DND-41 (cell line): ENCODE measurements at regions not wholly inside any gene's neighbourhood (a gene's known extent, or its start where the extent isn't known, plus 50 kb on each side); places are given as distances from the start of the nearest gene placed in this dataset.

Source experiments
- ATAC-seq: fragments of 200-7000 bp; cut with Tn5 transposase; 3 replicates; pipeline ENCODE4 v1.9.1; 2021; ENCODE audit warnings: low read depth; ENCODE audit not compliant: insufficient read depth
- DNase-seq: peaks from one replicate; pipeline ENCODE4 v3.0.0-alpha.2; 2020
- H2AFZ ChIP-seq: 2 replicates; pipeline ENCODE4 v1.6.0; 2012; ENCODE audit warnings: low read depth, low read length
- H3K27ac ChIP-seq: 2 replicates; pipeline ENCODE4 v1.5.1; 2012; ENCODE audit warnings: low read length, inconsistent platforms
- H3K27me3 ChIP-seq: fragments of 200-600 bp; sonication (generic); 2 replicates; pipeline ENCODE4 v1.6.0; 2012; ENCODE audit warnings: low read length, mild to moderate bottlenecking, inconsistent platforms; ENCODE audit not compliant: insufficient read depth, poor library complexity
- H3K36me3 ChIP-seq: 2 replicates; pipeline ENCODE4 v1.5.1; 2012; ENCODE audit warnings: low read length, inconsistent platforms; ENCODE audit not compliant: insufficient read depth
- H3K4me1 ChIP-seq: 2 replicates; pipeline ENCODE4 v1.5.1; 2012; ENCODE audit warnings: mild to moderate bottlenecking, low read length; ENCODE audit not compliant: insufficient read depth
- H3K4me2 ChIP-seq: 2 replicates; pipeline ENCODE4 v1.6.0; 2012; ENCODE audit warnings: mild to moderate bottlenecking, moderate library complexity, low read length, inconsistent platforms; ENCODE audit not compliant: insufficient read depth
- H3K4me3 ChIP-seq, 2 experiments: fragments of 200-600 bp in 1 of 2; shearing (Covaris generic) in 1 of 2; 2 replicates each; pipeline ENCODE4 v1.5.1; 2012 to 2016; ENCODE audit warnings: inconsistent platforms in 2 of 2, low read length in 2 of 2, mild to moderate bottlenecking in 2 of 2, low read depth in 1 of 2, moderate library complexity in 1 of 2
- H3K79me2 ChIP-seq: 2 replicates; pipeline ENCODE4 v1.6.0; 2012; ENCODE audit warnings: low read length, inconsistent platforms; ENCODE audit not compliant: insufficient read depth
- H3K9ac ChIP-seq: 2 replicates; pipeline ENCODE4 v1.6.0; 2012; ENCODE audit warnings: low read depth, mild to moderate bottlenecking, inconsistent platforms, low read length, moderate library complexity
- H3K9me3 ChIP-seq: 2 replicates; pipeline ENCODE4 v1.5.1; 2012; ENCODE audit warnings: low read length, moderate library complexity, mild to moderate bottlenecking, inconsistent platforms; ENCODE audit not compliant: insufficient read depth, severe bottlenecking
- H4K20me1 ChIP-seq: 2 replicates; pipeline ENCODE4 v1.6.0; 2012; ENCODE audit warnings: low read length; ENCODE audit not compliant: insufficient read depth
- EZH2 ChIP-seq: IDR thresholded peaks from 3 replicates; pipeline ENCODE4 v1.6.1; 2012; ENCODE audit warnings: borderline replicate concordance, low read depth, mild to moderate bottlenecking, moderate library complexity, low read length, inconsistent platforms; ENCODE audit not compliant: severe bottlenecking
- TF ChIP-seq, protein P1 (sequence below): IDR thresholded peaks from 2 replicates; pipeline ENCODE4 v1.5.1; 2012; ENCODE audit warnings: borderline replicate concordance, low read length, moderate library complexity, mild to moderate bottlenecking; ENCODE audit not compliant: poor library complexity, severe bottlenecking; ENCODE audit errors: extremely low read depth

DNA sequence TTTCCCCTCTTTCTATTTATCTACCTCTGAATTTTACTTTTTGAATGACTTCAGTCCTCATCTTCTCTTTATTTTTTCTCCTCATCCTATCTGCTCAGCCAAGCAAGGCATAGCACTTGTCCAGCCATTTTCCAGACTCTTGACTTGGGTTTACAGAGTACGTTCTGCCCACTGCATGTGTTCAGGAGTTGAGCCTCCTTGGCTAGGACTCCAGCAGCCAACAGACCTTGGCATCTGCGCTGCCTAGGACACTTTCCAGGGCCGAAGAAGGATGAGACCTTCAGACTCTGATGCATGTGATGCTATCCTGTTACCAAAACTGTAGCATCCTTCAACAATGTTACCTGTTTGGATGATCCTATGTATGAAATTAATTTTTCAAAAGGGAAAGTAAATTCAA is 59.7 kb downstream of the HES1 start:
- Histone ChIP-seq H2AFZ (no peak overlapping the region), H3K27me3 (no peaks in the 10 kb centered on the region), H4K20me1 (no peaks in the 10 kb centered on the region), H3K27ac (peak overlapping the region; percentile 23; the same call in 1 of the 2 replicates), H3K4me3 (no peak overlapping the region), H3K9me3 (no peaks in the 10 kb centered on the region), H3K36me3 (no peaks in the 10 kb centered on the region), H3K79me2 (no peaks in the 10 kb centered on the region), H3K4me1 (peaks cover 30% of the 10 kb centered on the region), H3K9ac (no peak overlapping the region), H3K4me2 (no peak overlapping the region)
- TF ChIP-seq EZH2, result no peak
- TF ChIP-seq, protein P1, sequence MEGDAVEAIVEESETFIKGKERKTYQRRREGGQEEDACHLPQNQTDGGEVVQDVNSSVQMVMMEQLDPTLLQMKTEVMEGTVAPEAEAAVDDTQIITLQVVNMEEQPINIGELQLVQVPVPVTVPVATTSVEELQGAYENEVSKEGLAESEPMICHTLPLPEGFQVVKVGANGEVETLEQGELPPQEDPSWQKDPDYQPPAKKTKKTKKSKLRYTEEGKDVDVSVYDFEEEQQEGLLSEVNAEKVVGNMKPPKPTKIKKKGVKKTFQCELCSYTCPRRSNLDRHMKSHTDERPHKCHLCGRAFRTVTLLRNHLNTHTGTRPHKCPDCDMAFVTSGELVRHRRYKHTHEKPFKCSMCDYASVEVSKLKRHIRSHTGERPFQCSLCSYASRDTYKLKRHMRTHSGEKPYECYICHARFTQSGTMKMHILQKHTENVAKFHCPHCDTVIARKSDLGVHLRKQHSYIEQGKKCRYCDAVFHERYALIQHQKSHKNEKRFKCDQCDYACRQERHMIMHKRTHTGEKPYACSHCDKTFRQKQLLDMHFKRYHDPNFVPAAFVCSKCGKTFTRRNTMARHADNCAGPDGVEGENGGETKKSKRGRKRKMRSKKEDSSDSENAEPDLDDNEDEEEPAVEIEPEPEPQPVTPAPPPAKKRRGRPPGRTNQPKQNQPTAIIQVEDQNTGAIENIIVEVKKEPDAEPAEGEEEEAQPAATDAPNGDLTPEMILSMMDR, result no peak
- ATAC-seq (no peak), DNase-seq (no peak)

DNA sequence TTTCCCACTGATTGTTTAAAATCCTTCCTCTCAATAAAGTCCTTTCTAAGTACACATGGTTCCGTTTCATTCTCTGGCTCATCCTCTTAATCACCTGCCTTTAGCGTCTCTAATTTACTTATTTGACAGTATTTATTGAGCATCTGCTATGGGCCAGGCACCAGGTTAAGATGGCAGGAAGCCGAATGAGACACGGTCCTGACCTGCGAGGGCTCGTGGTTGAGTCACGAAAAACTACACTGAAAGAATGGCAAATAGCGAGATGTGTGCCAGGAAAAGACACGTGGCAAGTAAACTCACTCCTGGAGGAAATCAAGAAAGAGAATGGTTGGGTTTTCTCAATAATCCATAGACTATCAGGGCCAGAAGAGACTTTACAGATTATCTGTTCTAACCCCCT is 60.9 kb downstream of the HES1 start:
- no peaks in the 10 kb centered on the region for H3K79me2 ChIP-seq
- no peak overlapping the region for H3K4me2 ChIP-seq
- no peak overlapping the region for H3K27ac ChIP-seq
- H2AFZ ChIP-seq, result no peak overlapping the region
- no peaks in the 10 kb centered on the region for H3K36me3 ChIP-seq
- no peaks in the 10 kb centered on the region for H3K9me3 ChIP-seq
- H3K9ac ChIP-seq, result no peak overlapping the region
- ATAC-seq (no peak), DNase-seq (no peak)
- H4K20me1 ChIP-seq, result no peaks in the 10 kb centered on the region
- H3K4me1 ChIP-seq, result peaks cover 28% of the 10 kb centered on the region
- H3K4me3 ChIP-seq, result no peak overlapping the region
- TF ChIP-seq, protein P1, result no peak
- no peak for TF ChIP-seq EZH2
- H3K27me3 ChIP-seq, result no peaks in the 10 kb centered on the region

DNA sequence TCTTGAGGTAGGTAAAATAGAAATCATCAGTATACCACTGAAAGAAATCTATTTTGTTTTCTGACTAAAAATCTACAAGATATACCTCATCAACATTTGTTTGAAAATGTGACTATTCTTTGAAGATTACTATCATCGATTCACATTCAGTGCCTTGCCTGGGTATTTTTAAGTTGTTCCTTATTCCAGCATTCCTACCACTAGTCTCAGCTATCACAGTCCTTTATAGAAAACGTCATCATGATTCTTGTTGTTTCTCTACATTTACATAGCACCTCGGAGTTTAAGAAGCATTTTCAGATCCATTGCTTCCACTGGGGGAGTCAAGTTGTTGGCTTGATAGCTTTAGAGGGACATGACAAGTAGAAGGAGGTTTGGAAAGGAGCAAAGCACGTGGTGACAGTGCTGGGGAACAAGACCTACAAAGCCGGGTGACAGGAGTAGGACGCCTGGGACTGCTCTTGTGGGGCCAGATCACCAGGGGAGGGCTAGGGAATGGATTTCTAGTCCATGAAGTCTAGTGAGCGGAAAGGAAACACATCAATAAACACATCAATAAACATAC is 61.5 kb downstream of the HES1 start:
- Histone ChIP-seq H4K20me1 (no peaks in the 10 kb centered on the region), H3K4me1 (peaks cover 27% of the 10 kb centered on the region), H3K9me3 (no peaks in the 10 kb centered on the region), H3K4me3 (no peak overlapping the region), H3K27ac (no peak overlapping the region), H2AFZ (no peak overlapping the region), H3K27me3 (no peaks in the 10 kb centered on the region), H3K4me2 (no peak overlapping the region), H3K79me2 (no peaks in the 10 kb centered on the region), H3K9ac (no peak overlapping the region), H3K36me3 (no peaks in the 10 kb centered on the region)
- DNase-seq (no peak), ATAC-seq (no peak)
- TF ChIP-seq EZH2, result no peak
- TF ChIP-seq, protein P1, result no peak
